Vagina (tissue), 2 donors: ENCODE measurements at regions not wholly inside any gene's neighbourhood (a gene's known extent, or its start where the extent isn't known, plus 50 kb on each side); places are given as distances from the start of the nearest gene placed in this dataset.

Experiments used
- POLR2A ChIP-seq, 2 donors: fragments of 450-650 bp; IDR thresholded peaks; one replicate each; pipeline ENCODE4 v1.6.1; 2017; ENCODE audit warnings: antibody characterized with exemption in 2 of 2, mild to moderate bottlenecking in 2 of 2, moderate library complexity in 2 of 2
- POLR2AphosphoS5 ChIP-seq, 2 donors: sonication (generic); formaldehyde crosslinking; IDR thresholded peaks; one replicate each; pipeline ENCODE4 v1.9.0; 2017; ENCODE audit warnings: antibody characterized with exemption in 2 of 2, mild to moderate bottlenecking in 2 of 2, low read depth in 1 of 2; ENCODE audit not compliant: insufficient read depth in 1 of 2
- TF ChIP-seq, protein P1 (sequence below), 3 experiments: fragments of 450-650 bp in 2 of 3; fragments of 200-600 bp in 1 of 3; sonication (generic) in 1 of 3; IDR thresholded peaks; one replicate each; pipeline ENCODE4 v1.5.1; 2017 to 2019; ENCODE audit warnings: antibody characterized with exemption in 3 of 3, mild to moderate bottlenecking in 2 of 3, moderate library complexity in 2 of 3

DNA sequence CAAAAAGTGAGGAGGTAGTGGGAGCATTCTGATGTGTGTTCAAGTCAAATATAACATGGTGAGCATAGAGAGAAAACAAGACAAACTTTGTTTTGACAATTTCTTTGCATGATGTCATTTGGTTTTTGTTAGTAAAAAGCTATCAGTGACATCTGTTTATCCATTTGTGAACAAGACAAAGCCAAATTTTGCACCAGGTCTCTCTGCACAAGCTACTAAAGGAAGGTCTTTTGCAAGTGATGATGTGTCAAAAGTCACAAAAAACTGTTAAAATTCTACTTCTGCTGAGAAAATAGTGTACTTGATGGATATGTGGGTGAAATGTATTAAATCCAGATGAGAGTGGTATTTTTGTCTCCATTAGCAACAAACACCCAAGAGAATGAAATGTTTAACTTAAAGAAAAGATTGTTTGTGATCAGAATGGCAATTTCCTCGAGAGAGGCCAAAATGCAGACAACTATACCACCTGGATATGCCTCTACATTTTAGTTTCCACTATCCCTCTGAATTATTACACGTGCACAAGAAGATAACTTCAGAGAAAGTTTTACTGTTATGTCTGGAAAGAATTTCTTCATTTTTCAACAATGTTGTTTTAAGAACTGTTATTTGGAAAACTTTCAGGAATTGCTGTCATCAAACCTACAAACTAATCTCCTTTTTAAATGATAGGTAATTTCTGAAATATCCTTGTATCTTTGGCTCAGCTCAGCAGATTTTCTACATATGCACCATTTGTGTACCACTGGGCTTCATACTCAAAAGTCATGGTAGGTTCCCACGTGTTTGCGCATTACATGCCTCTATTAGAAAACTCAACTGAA lies 807.4 kb upstream of the ADGRL2 start:
- TF ChIP-seq, protein P1, sequence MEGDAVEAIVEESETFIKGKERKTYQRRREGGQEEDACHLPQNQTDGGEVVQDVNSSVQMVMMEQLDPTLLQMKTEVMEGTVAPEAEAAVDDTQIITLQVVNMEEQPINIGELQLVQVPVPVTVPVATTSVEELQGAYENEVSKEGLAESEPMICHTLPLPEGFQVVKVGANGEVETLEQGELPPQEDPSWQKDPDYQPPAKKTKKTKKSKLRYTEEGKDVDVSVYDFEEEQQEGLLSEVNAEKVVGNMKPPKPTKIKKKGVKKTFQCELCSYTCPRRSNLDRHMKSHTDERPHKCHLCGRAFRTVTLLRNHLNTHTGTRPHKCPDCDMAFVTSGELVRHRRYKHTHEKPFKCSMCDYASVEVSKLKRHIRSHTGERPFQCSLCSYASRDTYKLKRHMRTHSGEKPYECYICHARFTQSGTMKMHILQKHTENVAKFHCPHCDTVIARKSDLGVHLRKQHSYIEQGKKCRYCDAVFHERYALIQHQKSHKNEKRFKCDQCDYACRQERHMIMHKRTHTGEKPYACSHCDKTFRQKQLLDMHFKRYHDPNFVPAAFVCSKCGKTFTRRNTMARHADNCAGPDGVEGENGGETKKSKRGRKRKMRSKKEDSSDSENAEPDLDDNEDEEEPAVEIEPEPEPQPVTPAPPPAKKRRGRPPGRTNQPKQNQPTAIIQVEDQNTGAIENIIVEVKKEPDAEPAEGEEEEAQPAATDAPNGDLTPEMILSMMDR (IDR thresholded peaks at IDR 0.05) = no peak
- TF ChIP-seq POLR2AphosphoS5 (IDR thresholded peaks at IDR 0.05; ENCODE audit: insufficient read depth in 1 of 2, low read depth in 1 of 2) = no peak
- no peak for TF ChIP-seq POLR2A (IDR thresholded peaks at IDR 0.05)
